Glomerular endothelial cell (primary cell): ENCODE measurements at regions not wholly inside any gene's neighbourhood (a gene's known extent, or its start where the extent isn't known, plus 50 kb on each side); places are given as distances from the start of the nearest gene placed in this dataset.

Source experiments
- DNase-seq: peaks from one replicate; pipeline ENCODE4 v3.0.0-alpha.2; 2011; ENCODE audit warnings: low read depth, low spot score; ENCODE audit errors: extremely low read depth

GRCh38 chr3:72445827-72446217, 402.4 kb downstream of the SHQ1 start:
- no peak for DNase-seq

- DNase-seq = no peak
Observed at GRCh38 chr3:72444656-72445223, 403.5 kb downstream of the SHQ1 start.

- DNase-seq = no peak
Observed at GRCh38 chr3:72442759-72443158, 405.5 kb downstream of the SHQ1 start.

- DNase-seq = no peak
Observed at GRCh38 chr3:72441284-72441994, 406.8 kb downstream of the SHQ1 start.

- no peak for DNase-seq
Observed at GRCh38 chr3:72440491-72440890, 407.8 kb downstream of the SHQ1 start.

- no peak for DNase-seq
Observed at GRCh38 chr3:72439321-72440183, 408.7 kb downstream of the SHQ1 start.

- DNase-seq = no peak
Observed at GRCh38 chr3:72437661-72438406, 410.4 kb downstream of the SHQ1 start.

- DNase-seq = no peak
Observed at GRCh38 chr3:72436863-72437592, 411.2 kb downstream of the SHQ1 start.

GRCh38 chr3:72434296-72434695, 413.9 kb downstream of the SHQ1 start:
- DNase-seq = no peak

GRCh38 chr3:72432246-72432645, 416.0 kb downstream of the SHQ1 start:
- no peak for DNase-seq

- no peak for DNase-seq
Observed at GRCh38 chr3:72429589-72430353, 418.5 kb downstream of the SHQ1 start.

GRCh38 chr3:72428803-72429202, 419.4 kb downstream of the SHQ1 start:
- no peak for DNase-seq

GRCh38 chr3:72427624-72428023, 420.6 kb downstream of the SHQ1 start:
- no peak for DNase-seq

- DNase-seq = no peak
Observed at GRCh38 chr3:72426618-72427397, 421.4 kb downstream of the SHQ1 start.

- no peak for DNase-seq
Observed at GRCh38 chr3:72423643-72424042, 424.6 kb downstream of the SHQ1 start.

GRCh38 chr3:72421786-72422185, 426.5 kb downstream of the SHQ1 start:
- DNase-seq = no peak

GRCh38 chr3:72421126-72421525, 427.1 kb downstream of the SHQ1 start:
- DNase-seq = no peak

- no peak for DNase-seq
Observed at GRCh38 chr3:72418856-72419255, 429.4 kb downstream of the SHQ1 start.

GRCh38 chr3:72418244-72418643, 430.0 kb downstream of the SHQ1 start:
- DNase-seq = no peak
